ENCODE measurements at regions not wholly inside any gene's neighbourhood (a gene's known extent, or its start where the extent isn't known, plus 50 kb on each side); places are given as distances from the start of the nearest gene placed in this dataset.
A peak's percentile ranks its signal among the peaks of the same experiment; 100 is the strongest.

- TF ChIP-seq CTCF (IDR thresholded peaks at IDR 0.05) (0 out of 2 replicates have a peak, but pooled peaks have one; percentile 4), POLR2AphosphoS5 (IDR thresholded peaks at IDR 0.05; ENCODE audit: low read depth, low read length) (no peak), SIN3A (IDR thresholded peaks at IDR 0.05; ENCODE audit: borderline replicate concordance, insufficient read depth, low read depth, low read length) (no peak)
These were observed 385.3 kb downstream of the PRELID2 start for GRCh38 chr5:145449794-145450193.
